Smooth muscle cell (in vitro differentiated cells): ENCODE measurements at regions not wholly inside any gene's neighbourhood (a gene's known extent, or its start where the extent isn't known, plus 50 kb on each side); places are given as distances from the start of the nearest gene placed in this dataset.
"Not testable (repeated sequence)": the region's sequence is repeated elsewhere in the genome, so short reads cannot be mapped to it uniquely, and the experiment has no call there.

ENCODE experiments used
- DNase-seq: peaks from one replicate; lab custom pipeline; 2025; ENCODE audit not compliant: unreplicated experiment; lab: John Stamatoyannopoulos, UW
- H2AFZ ChIP-seq: fragments of 200-600 bp; sonication (generic); 2 replicates; pipeline ENCODE4 v1.6.0; 2016; ENCODE audit warnings: antibody characterized with exemption, low read depth, mild to moderate bottlenecking
- H3F3A ChIP-seq: fragments of 200-600 bp; sonication (generic); 2 replicates; pipeline ENCODE4 v1.6.0; 2017; ENCODE audit warnings: antibody characterized with exemption, low read depth
- H3K27ac ChIP-seq: fragments of 200-600 bp; sonication (generic); 2 replicates; pipeline ENCODE4 v1.5.1; 2016; ENCODE audit warnings: low read depth, mild to moderate bottlenecking
- H3K27me3 ChIP-seq: fragments of 200-600 bp; sonication (generic); 2 replicates; pipeline ENCODE4 v1.6.1; 2016; ENCODE audit warnings: low read depth, mild to moderate bottlenecking
- H3K36me3 ChIP-seq: fragments of 200-600 bp; sonication (generic); 2 replicates; pipeline ENCODE4 v1.5.1; 2016; ENCODE audit warnings: low read depth
- H3K4me1 ChIP-seq: fragments of 200-600 bp; sonication (generic); 2 replicates; pipeline ENCODE4 v1.5.1; 2016; ENCODE audit warnings: low read depth
- H3K4me2 ChIP-seq: fragments of 200-600 bp; sonication (generic); 2 replicates; pipeline ENCODE4 v1.6.0; 2016; ENCODE audit warnings: mild to moderate bottlenecking
- H3K4me3 ChIP-seq: fragments of 200-600 bp; sonication (generic); 2 replicates; pipeline ENCODE4 v1.5.1; 2016; ENCODE audit warnings: mild to moderate bottlenecking
- H3K79me2 ChIP-seq: fragments of 200-600 bp; sonication (generic); 2 replicates; pipeline ENCODE4 v1.6.0; 2016; ENCODE audit warnings: low read depth, mild to moderate bottlenecking
- H3K9ac ChIP-seq: fragments of 200-600 bp; sonication (generic); 2 replicates; pipeline ENCODE4 v1.6.0; 2016; ENCODE audit warnings: low read depth
- H3K9me3 ChIP-seq: fragments of 200-600 bp; sonication (generic); replicated peaks from 2 replicates; pipeline ENCODE4 v1.5.1; 2016; ENCODE audit warnings: low read depth
- H4K20me1 ChIP-seq: fragments of 200-600 bp; sonication (generic); 2 replicates; pipeline ENCODE4 v1.6.0; 2016; ENCODE audit warnings: low read depth
- WGBS: methylation state at CpG from one replicate; pipeline ENCODE4 v1.1.7; 2016; ENCODE audit warnings: low lambda C conversion rate; 5-methylcytosine and 5-hydroxymethylcytosine counted together
- TF ChIP-seq, protein P1 (sequence below): fragments of 200-600 bp; sonication (generic); IDR thresholded peaks from 2 replicates; pipeline ENCODE4 v1.5.1; 2017; ENCODE audit warnings: borderline replicate concordance, mild to moderate bottlenecking, antibody characterized with exemption; ENCODE audit not compliant: insufficient read depth, poor library complexity, severe bottlenecking

DNA sequence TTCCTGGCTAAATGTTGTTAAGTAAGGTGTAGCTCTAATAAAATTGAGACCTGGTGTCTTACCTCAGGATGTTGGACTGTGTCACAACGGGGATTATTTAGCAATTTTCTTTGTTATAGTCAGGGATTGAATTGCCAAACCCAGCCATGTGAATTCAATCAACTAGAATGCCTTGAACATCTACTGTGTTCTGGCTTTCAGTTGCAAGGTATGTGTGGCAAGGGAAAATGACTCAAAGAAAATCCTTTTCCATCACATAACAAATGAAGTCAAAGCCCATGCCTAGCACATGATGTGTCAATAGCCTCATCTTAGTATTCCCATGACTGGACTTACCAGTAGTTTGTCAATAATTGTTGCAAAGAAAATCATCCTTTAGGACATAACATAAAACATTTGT lies 519.8 kb upstream of the FLRT2 start:
- Histone ChIP-seq H3F3A (no peaks in the 10 kb centered on the region), H3K4me3 (no peak overlapping the region), H3K9me3 (no peaks in the 10 kb centered on the region), H3K36me3 (no peaks in the 10 kb centered on the region), H3K4me1 (no peaks in the 10 kb centered on the region), H3K27me3 (no peaks in the 10 kb centered on the region), H2AFZ (no peak overlapping the region), H4K20me1 (no peaks in the 10 kb centered on the region), H3K4me2 (no peak overlapping the region), H3K9ac (no peak overlapping the region), H3K79me2 (no peaks in the 10 kb centered on the region), H3K27ac (no peak overlapping the region)
- no peak for DNase-seq
- TF ChIP-seq, protein P1, sequence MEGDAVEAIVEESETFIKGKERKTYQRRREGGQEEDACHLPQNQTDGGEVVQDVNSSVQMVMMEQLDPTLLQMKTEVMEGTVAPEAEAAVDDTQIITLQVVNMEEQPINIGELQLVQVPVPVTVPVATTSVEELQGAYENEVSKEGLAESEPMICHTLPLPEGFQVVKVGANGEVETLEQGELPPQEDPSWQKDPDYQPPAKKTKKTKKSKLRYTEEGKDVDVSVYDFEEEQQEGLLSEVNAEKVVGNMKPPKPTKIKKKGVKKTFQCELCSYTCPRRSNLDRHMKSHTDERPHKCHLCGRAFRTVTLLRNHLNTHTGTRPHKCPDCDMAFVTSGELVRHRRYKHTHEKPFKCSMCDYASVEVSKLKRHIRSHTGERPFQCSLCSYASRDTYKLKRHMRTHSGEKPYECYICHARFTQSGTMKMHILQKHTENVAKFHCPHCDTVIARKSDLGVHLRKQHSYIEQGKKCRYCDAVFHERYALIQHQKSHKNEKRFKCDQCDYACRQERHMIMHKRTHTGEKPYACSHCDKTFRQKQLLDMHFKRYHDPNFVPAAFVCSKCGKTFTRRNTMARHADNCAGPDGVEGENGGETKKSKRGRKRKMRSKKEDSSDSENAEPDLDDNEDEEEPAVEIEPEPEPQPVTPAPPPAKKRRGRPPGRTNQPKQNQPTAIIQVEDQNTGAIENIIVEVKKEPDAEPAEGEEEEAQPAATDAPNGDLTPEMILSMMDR, result no peak
- 97% methylated on average over 1 of the region's 1 CpG for WGBS

DNA sequence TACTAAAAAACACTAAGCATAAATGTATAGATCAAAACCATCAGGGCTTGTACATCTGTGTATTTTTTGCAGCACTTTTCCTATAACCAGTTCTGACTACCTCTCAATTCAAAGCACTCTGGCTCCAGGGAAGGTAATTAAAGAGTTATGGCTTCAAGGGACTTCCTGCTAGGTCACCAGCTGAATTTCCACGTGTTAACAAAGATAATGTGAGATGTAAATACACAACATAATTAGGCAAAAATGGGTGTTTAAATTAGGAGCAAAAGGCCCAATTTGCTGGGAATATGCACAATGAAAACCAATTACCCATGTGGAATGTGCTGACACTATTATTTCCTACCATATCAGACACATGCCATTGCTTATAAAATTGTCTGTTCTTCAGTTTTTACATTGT lies 513.4 kb upstream of the FLRT2 start:
- H3K36me3 ChIP-seq, result no peaks in the 10 kb centered on the region
- no peaks in the 10 kb centered on the region for H3K27me3 ChIP-seq
- H3K4me1 ChIP-seq, result no peaks in the 10 kb centered on the region
- H3K9ac ChIP-seq, result no peak overlapping the region
- H3K27ac ChIP-seq, result no peak overlapping the region
- H3F3A ChIP-seq, result no peaks in the 10 kb centered on the region
- DNase-seq, result no peak
- H3K4me2 ChIP-seq, result no peak overlapping the region
- no peak overlapping the region for H3K4me3 ChIP-seq
- WGBS, result 14% methylated on average over 1 of the region's 1 CpG
- no peaks in the 10 kb centered on the region for H3K9me3 ChIP-seq
- H2AFZ ChIP-seq, result no peak overlapping the region
- H4K20me1 ChIP-seq, result no peaks in the 10 kb centered on the region
- no peaks in the 10 kb centered on the region for H3K79me2 ChIP-seq
- TF ChIP-seq, protein P1, result no peak

DNA sequence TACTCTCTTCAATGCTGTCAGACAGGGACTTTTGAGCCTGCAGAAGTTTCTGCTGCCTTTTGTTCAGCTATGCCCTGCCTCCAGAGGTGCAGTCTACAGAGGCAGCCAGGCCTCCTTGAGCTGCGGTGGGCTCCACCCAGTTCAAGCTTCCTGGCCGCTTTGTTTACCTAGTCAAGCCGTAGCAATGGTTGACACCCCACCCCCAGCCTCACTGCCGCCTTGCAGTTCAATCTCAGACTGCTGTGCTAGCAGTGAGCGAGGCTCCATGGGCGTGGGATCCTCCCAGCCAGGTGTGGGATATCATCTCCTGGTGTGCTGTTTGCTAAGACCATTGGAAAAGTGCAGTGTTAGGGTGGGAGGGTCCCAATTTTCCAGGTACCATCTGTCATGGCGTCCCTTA lies 506.1 kb upstream of the FLRT2 start:
- not testable (repeated sequence) for H3K27me3 ChIP-seq, H3K36me3 ChIP-seq, H3K79me2 ChIP-seq, H3F3A ChIP-seq, H3K9ac ChIP-seq, H3K9me3 ChIP-seq, H3K4me2 ChIP-seq, H3K4me3 ChIP-seq, H4K20me1 ChIP-seq, H3K27ac ChIP-seq, DNase-seq, H2AFZ ChIP-seq, H3K4me1 ChIP-seq
- 94% methylated on average over 7 of the region's 7 CpGs for WGBS

DNA sequence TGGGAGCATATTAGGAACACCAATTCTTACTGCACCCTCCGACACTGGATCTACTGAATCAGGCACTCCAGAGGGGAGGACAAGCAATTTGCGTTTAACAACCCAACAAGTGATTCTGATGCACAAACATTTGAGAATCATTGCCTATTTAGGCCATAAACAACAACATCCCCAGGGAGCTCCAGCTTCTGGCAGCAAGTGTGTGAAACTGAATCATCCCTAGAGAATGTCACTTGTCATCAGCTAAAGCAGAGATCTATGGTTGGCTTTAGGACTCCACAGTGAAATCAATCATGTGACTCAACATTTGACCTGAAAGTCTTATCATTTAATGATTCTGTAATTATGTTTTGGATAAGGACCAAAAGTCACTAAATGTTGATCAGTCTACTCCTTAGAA lies 505.0 kb upstream of the FLRT2 start:
- Histone ChIP-seq H3K4me3 (no peak overlapping the region), H2AFZ (no peak overlapping the region), H3K4me1 (no peaks in the 10 kb centered on the region), H3F3A (no peaks in the 10 kb centered on the region), H3K27ac (no peak overlapping the region), H4K20me1 (no peaks in the 10 kb centered on the region), H3K9me3 (no peaks in the 10 kb centered on the region), H3K27me3 (no peaks in the 10 kb centered on the region), H3K4me2 (no peak overlapping the region), H3K36me3 (no peaks in the 10 kb centered on the region), H3K79me2 (no peaks in the 10 kb centered on the region), H3K9ac (no peak overlapping the region)
- 44% methylated on average over 2 of the region's 2 CpGs for WGBS
- DNase-seq, result no peak
- TF ChIP-seq, protein P1, result no peak
